HG03432 (cell line): ENCODE measurements at regions not wholly inside any gene's neighbourhood (a gene's known extent, or its start where the extent isn't known, plus 50 kb on each side); places are given as distances from the start of the nearest gene placed in this dataset.

Experiments
- ATAC-seq: cut with Tn5 transposase; IDR thresholded peaks from one replicate; pipeline ENCODE4 v1.9.1; 2021; ENCODE audit warnings: mild to moderate bottlenecking, moderate library complexity; ENCODE audit not compliant: unreplicated experiment

GRCh38 chr13:39856714-39857113, 201.3 kb downstream of the COG6 start:
- no peak for ATAC-seq

GRCh38 chr13:39858794-39859193, 203.3 kb downstream of the COG6 start:
- no peak for ATAC-seq

- no peak for ATAC-seq
Observed at GRCh38 chr13:39859898-39860297, 204.4 kb downstream of the COG6 start.

GRCh38 chr13:39862900-39863299, 207.4 kb downstream of the COG6 start:
- no peak for ATAC-seq

- ATAC-seq, result no peak
Observed at GRCh38 chr13:39864221-39864620, 208.8 kb downstream of the COG6 start.

GRCh38 chr13:39866722-39867121, 211.3 kb downstream of the COG6 start:
- ATAC-seq, result no peak

- no peak for ATAC-seq
Observed at GRCh38 chr13:39867807-39868206, 212.3 kb downstream of the COG6 start.

GRCh38 chr13:39870197-39870747, 214.8 kb downstream of the COG6 start:
- no peak for ATAC-seq

GRCh38 chr13:39874331-39875053, 219.0 kb downstream of the COG6 start:
- ATAC-seq, result no peak

GRCh38 chr13:39875111-39875987, 219.9 kb downstream of the COG6 start:
- ATAC-seq, result no peak

- no peak for ATAC-seq
Observed at GRCh38 chr13:39876258-39876657, 220.8 kb downstream of the COG6 start.

- no peak for ATAC-seq
Observed at GRCh38 chr13:39877134-39877533, 221.7 kb downstream of the COG6 start.

GRCh38 chr13:39879286-39880035, 224.0 kb downstream of the COG6 start:
- no peak for ATAC-seq

GRCh38 chr13:39881383-39881782, 225.9 kb downstream of the COG6 start:
- no peak for ATAC-seq

- no peak for ATAC-seq
Observed at GRCh38 chr13:39881887-39882286, 226.4 kb downstream of the COG6 start.

GRCh38 chr13:39884166-39884565, 228.7 kb downstream of the COG6 start:
- no peak for ATAC-seq

GRCh38 chr13:39886336-39886735, 230.9 kb downstream of the COG6 start:
- ATAC-seq, result no peak

GRCh38 chr13:39887387-39887786, 231.9 kb downstream of the COG6 start:
- ATAC-seq, result no peak

- ATAC-seq, result no peak
Observed at GRCh38 chr13:39888865-39889810, 233.7 kb downstream of the COG6 start.

GRCh38 chr13:39890537-39890936, 235.1 kb downstream of the COG6 start:
- no peak for ATAC-seq
